ENCODE measurements at regions not wholly inside any gene's neighbourhood (a gene's known extent, or its start where the extent isn't known, plus 50 kb on each side); places are given as distances from the start of the nearest gene placed in this dataset.

GRCh38 chr3:11736136-11736833, 92.6 kb upstream of the VGLL4 start:
- Histone ChIP-seq H3K18ac (ENCODE audit: insufficient read length, low read depth, low read length) (no peak overlapping the region), H3K23me2 (ENCODE audit: insufficient read length, low read depth, low read length, poor library complexity, severe bottlenecking) (no peaks in the 10 kb centered on the region), H2BK15ac (ENCODE audit: low read depth, low read length) (no peak overlapping the region), H3K4me1 (ENCODE audit: insufficient read depth, low read length) (no peaks in the 10 kb centered on the region), H3K27ac (ENCODE audit: insufficient read length, low read depth, low read length) (no peak overlapping the region), H3K79me2 (ENCODE audit: insufficient read depth, low read length) (no peaks in the 10 kb centered on the region), H3K56ac (ENCODE audit: insufficient read length, low read depth, low read length) (no peak overlapping the region), H2BK120ac (ENCODE audit: low read depth, low read length, poor library complexity, severe bottlenecking) (no peak overlapping the region), H2AFZ (ENCODE audit: low read length) (no peak overlapping the region), H3K9ac (ENCODE audit: extremely low read depth, insufficient read length, low read length) (no peak overlapping the region), H3K9me3 (ENCODE audit: control insufficient read depth, low read depth, low read length) (no peaks in the 10 kb centered on the region), H2AK5ac (ENCODE audit: insufficient read length, low read length) (no peak overlapping the region), H3T11ph (ENCODE audit: low read length) (no peak overlapping the region), H2BK12ac (ENCODE audit: insufficient read length, low read depth, low read length) (no peak overlapping the region), H3K27me3 (ENCODE audit: insufficient read depth, low read length) (no peaks in the 10 kb centered on the region), H4K20me1 (ENCODE audit: control insufficient read depth, insufficient read depth, insufficient read length) (no peaks in the 10 kb centered on the region), H2BK5ac (ENCODE audit: insufficient read length, low read length) (no peak overlapping the region), H3K79me1 (ENCODE audit: insufficient read depth, low read depth, low read length, poor library complexity, severe bottlenecking) (no peaks in the 10 kb centered on the region), H4K5ac (ENCODE audit: insufficient read length, low read depth, low read length) (no peak overlapping the region), H3K14ac (ENCODE audit: insufficient read depth, low read length) (no peak overlapping the region), H3K4ac (ENCODE audit: low read depth, low read length) (no peak overlapping the region), H4K91ac (ENCODE audit: insufficient read length, low read depth, low read length) (no peak overlapping the region), H4K8ac (replicated peaks; ENCODE audit: insufficient read length, low read depth, low read length) (no peak overlapping the region), H2BK20ac (ENCODE audit: low read depth, low read length, poor library complexity, severe bottlenecking) (no peak overlapping the region), H3K23ac (ENCODE audit: insufficient read length, low read depth, low read length) (no peak overlapping the region), H3K4me2 (ENCODE audit: insufficient read depth, insufficient read length, low read length) (no peak overlapping the region)
- WGBS (ENCODE audit: extremely low coverage, insufficient read length, low lambda C conversion rate): no CpG with 5 or more reads among the region's 9 CpGs
- Mint-ChIP-seq H3K4me1 (no peaks in the 10 kb centered on the region), H3K36me3 (ENCODE audit: insufficient read depth in 1 of 3, low read depth in 3 of 3) (no peaks in the 10 kb centered on the region), H3K27me3 (ENCODE audit: low read depth) (peaks cover 2% of the 10 kb centered on the region), H3K4me3 (no peak overlapping the region), H3K9me3 (no peaks in the 10 kb centered on the region; a peak in 1 of 5 replicates), H3K27ac (no peak overlapping the region)
- TF ChIP-seq CTCF (conservative IDR thresholded peaks at IDR 0.05): no peak
- no peak for DNase-seq

Measured in H9 (cell line).